22Rv1 (cell line): ENCODE measurements at regions not wholly inside any gene's neighbourhood (a gene's known extent, or its start where the extent isn't known, plus 50 kb on each side); places are given as distances from the start of the nearest gene placed in this dataset.

Source experiments
- H3K27ac ChIP-seq: fragments of 450-650 bp; 2 replicates; pipeline ENCODE4 v1.5.1; 2017
- CTCF ChIP-seq: fragments of 450-650 bp; IDR thresholded peaks from 2 replicates; pipeline ENCODE4 v1.5.1; 2017; ENCODE audit warnings: mild to moderate bottlenecking
- ZFX ChIP-seq: fragments of 450-650 bp; IDR thresholded peaks from 2 replicates; pipeline ENCODE4 v1.6.1; 2017; ENCODE audit warnings: antibody characterized with exemption, borderline replicate concordance

- TF ChIP-seq ZFX (no peak), CTCF (no peak)
- H3K27ac ChIP-seq = no peak overlapping the region
These were observed 585.1 kb downstream of the QKI start for GRCh38 chr6:163999475-164000125.

GRCh38 chr6:163998496-163998895 lies 584.0 kb downstream of the QKI start:
- TF ChIP-seq ZFX (no peak), CTCF (no peak)
- no peak overlapping the region for H3K27ac ChIP-seq

- H3K27ac ChIP-seq = no peak overlapping the region
- TF ChIP-seq CTCF (no peak), ZFX (no peak)
These were observed 582.0 kb downstream of the QKI start for GRCh38 chr6:163996491-163996890.

- H3K27ac ChIP-seq = no peak overlapping the region
- TF ChIP-seq CTCF (no peak), ZFX (no peak)
These were observed 580.0 kb downstream of the QKI start for GRCh38 chr6:163994566-163994965.

- no peak overlapping the region for H3K27ac ChIP-seq
- TF ChIP-seq CTCF = no peak
- no peak for TF ChIP-seq ZFX
These were observed 578.2 kb downstream of the QKI start for GRCh38 chr6:163992701-163993100.

- TF ChIP-seq ZFX (no peak), CTCF (no peak)
- H3K27ac ChIP-seq = no peak overlapping the region
These were observed 577.5 kb downstream of the QKI start for GRCh38 chr6:163992056-163992455.

GRCh38 chr6:163991321-163991720 lies 576.8 kb downstream of the QKI start:
- TF ChIP-seq CTCF (no peak), ZFX (no peak)
- H3K27ac ChIP-seq = no peak overlapping the region
